Suprapubic skin (tissue), 4 donors: ENCODE measurements at regions not wholly inside any gene's neighbourhood (a gene's known extent, or its start where the extent isn't known, plus 50 kb on each side); places are given as distances from the start of the nearest gene placed in this dataset.
"Not testable (repeated sequence)": the region's sequence is repeated elsewhere in the genome, so short reads cannot be mapped to it uniquely, and the experiment has no call there.

Experiments used
- DNase-seq, 2 donors: peaks; one replicate each; pipeline ENCODE4 v3.0.0-alpha.2; 2019; ENCODE audit warnings: low spot score in 2 of 2
- H3K27ac ChIP-seq: fragments of 200-600 bp; sonication (generic); one replicate; pipeline ENCODE4 v1.5.1; 2019
- H3K27me3 ChIP-seq: fragments of 200-600 bp; sonication (generic); one replicate; pipeline ENCODE4 v1.5.1; 2019
- H3K36me3 ChIP-seq: fragments of 200-600 bp; sonication (generic); one replicate; pipeline ENCODE4 v1.5.1; 2019
- H3K4me1 ChIP-seq: fragments of 200-600 bp; sonication (generic); one replicate; pipeline ENCODE4 v1.5.1; 2019
- H3K4me3 ChIP-seq: fragments of 200-600 bp; sonication (generic); one replicate; pipeline ENCODE4 v1.5.1; 2019; ENCODE audit warnings: mild to moderate bottlenecking
- H3K9me3 ChIP-seq: fragments of 200-600 bp; sonication (generic); one replicate; pipeline ENCODE4 v1.5.1; 2019
- EP300 ChIP-seq: sonication (generic); formaldehyde crosslinking; IDR thresholded peaks from one replicate; pipeline ENCODE4 v1.6.1; 2017; ENCODE audit warnings: antibody characterized with exemption
- POLR2A ChIP-seq, 2 donors: fragments of 450-650 bp; IDR thresholded peaks; one replicate each; pipeline ENCODE4 v1.6.1; 2017; ENCODE audit warnings: antibody characterized with exemption in 2 of 2, mild to moderate bottlenecking in 2 of 2, moderate library complexity in 2 of 2
- POLR2AphosphoS5 ChIP-seq, 3 donors: sonication (generic); formaldehyde crosslinking; IDR thresholded peaks; one replicate each; pipeline ENCODE4 v1.6.1; 2017; ENCODE audit warnings: antibody characterized with exemption in 3 of 3
- WGBS: methylation state at CpG from one replicate; pipeline ENCODE4 v1.1.5; 2018; 5-methylcytosine and 5-hydroxymethylcytosine counted together
- TF ChIP-seq, protein P1 (sequence below), 2 donors: fragments of 200-600 bp in 1 of 2; fragments of 450-650 bp in 1 of 2; sonication (generic) in 1 of 2; IDR thresholded peaks; one replicate each; pipeline ENCODE4 v1.5.1; 2016 to 2019; ENCODE audit warnings: antibody characterized with exemption in 2 of 2, mild to moderate bottlenecking in 1 of 2, moderate library complexity in 1 of 2

DNA sequence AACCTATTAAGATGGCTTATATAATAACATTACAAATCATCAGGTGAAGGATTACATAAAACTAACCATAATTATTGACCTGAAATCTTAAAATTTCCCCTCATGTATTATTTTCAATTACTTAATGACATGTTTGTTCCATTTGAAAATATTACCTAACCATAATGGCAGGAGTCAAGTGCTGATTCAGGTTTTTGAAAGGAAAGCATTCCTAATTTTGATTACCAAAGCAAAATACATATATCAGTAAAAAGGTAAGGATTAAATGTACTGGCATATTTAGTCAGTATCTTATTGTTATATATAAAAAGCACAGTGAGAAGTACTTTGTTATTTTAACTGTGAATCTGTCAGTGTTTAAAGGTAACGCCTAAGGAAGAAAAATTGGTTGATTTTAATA is 960.0 kb upstream of the CNTN5 start:
- Histone ChIP-seq H3K9me3 (no peaks in the 10 kb centered on the region), H3K4me1 (no peaks in the 10 kb centered on the region), H3K36me3 (no peaks in the 10 kb centered on the region), H3K27ac (no peak overlapping the region), H3K4me3 (no peak overlapping the region), H3K27me3 (no peaks in the 10 kb centered on the region)
- TF ChIP-seq POLR2AphosphoS5 (IDR thresholded peaks at IDR 0.05) (no peak), POLR2A (IDR thresholded peaks at IDR 0.05) (no peak), EP300 (no peak)
- TF ChIP-seq, protein P1, sequence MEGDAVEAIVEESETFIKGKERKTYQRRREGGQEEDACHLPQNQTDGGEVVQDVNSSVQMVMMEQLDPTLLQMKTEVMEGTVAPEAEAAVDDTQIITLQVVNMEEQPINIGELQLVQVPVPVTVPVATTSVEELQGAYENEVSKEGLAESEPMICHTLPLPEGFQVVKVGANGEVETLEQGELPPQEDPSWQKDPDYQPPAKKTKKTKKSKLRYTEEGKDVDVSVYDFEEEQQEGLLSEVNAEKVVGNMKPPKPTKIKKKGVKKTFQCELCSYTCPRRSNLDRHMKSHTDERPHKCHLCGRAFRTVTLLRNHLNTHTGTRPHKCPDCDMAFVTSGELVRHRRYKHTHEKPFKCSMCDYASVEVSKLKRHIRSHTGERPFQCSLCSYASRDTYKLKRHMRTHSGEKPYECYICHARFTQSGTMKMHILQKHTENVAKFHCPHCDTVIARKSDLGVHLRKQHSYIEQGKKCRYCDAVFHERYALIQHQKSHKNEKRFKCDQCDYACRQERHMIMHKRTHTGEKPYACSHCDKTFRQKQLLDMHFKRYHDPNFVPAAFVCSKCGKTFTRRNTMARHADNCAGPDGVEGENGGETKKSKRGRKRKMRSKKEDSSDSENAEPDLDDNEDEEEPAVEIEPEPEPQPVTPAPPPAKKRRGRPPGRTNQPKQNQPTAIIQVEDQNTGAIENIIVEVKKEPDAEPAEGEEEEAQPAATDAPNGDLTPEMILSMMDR (IDR thresholded peaks at IDR 0.05), result no peak
- DNase-seq, result no peak
- 71% methylated on average over 1 of the region's 1 CpG for WGBS

DNA sequence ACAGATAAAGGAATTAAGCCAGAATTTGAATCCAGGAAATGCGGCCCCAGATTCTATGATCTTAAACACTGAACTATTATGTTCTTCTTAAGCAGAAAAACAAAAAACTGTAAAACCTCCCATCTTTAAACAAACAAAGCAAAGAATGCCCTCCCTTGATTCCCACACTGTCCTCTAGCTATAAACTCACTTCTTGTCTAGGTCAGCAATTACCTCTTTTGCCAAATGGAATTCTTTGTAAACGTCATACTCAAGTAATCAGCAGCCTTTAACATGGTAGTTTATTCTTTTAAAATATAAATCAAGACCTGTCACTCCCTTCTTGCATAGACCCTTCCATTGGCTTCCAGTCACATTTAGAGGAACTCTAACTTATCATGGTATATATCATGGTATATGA is 958.9 kb upstream of the CNTN5 start:
- 50% methylated on average over 2 of the region's 2 CpGs for WGBS
- no peak for DNase-seq

DNA sequence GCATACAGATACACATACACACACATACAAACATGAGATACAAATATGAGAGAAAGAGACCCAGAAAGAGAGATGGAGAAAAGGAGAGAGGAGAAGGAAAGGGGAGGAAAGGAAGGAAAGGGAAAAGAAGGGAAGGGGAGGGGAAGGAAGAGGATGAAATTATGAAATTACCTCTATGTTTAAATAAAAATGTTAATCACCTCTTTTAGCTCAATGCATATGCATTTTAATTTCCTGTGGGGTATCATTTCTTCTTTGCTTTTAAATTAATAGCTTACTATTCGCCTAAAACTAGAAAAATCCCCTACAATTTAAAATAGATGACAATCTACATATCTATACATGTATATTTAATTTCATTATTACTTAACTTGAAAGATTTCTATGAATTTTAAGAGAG is 958.0 kb upstream of the CNTN5 start:
- no peak overlapping the region for H3K27ac ChIP-seq
- H3K4me1 ChIP-seq, result no peaks in the 10 kb centered on the region
- H3K4me3 ChIP-seq, result no peak overlapping the region
- 79% methylated on average over 1 of the region's 1 CpG for WGBS
- no peak for DNase-seq
- H3K36me3 ChIP-seq, result no peaks in the 10 kb centered on the region
- H3K27me3 ChIP-seq, result no peaks in the 10 kb centered on the region
- no peak for TF ChIP-seq POLR2AphosphoS5 (IDR thresholded peaks at IDR 0.05)
- TF ChIP-seq POLR2A (IDR thresholded peaks at IDR 0.05), result no peak
- TF ChIP-seq EP300, result no peak
- TF ChIP-seq, protein P1 (IDR thresholded peaks at IDR 0.05), result no peak
- H3K9me3 ChIP-seq, result no peaks in the 10 kb centered on the region

More for the DNA sequence above, 958.9 kb upstream of the CNTN5 start:
- H3K27ac ChIP-seq, result no peak overlapping the region
- no peaks in the 10 kb centered on the region for H3K9me3 ChIP-seq
- H3K36me3 ChIP-seq, result no peaks in the 10 kb centered on the region
- no peak overlapping the region for H3K4me3 ChIP-seq
- H3K27me3 ChIP-seq, result no peaks in the 10 kb centered on the region
- H3K4me1 ChIP-seq, result no peaks in the 10 kb centered on the region
- TF ChIP-seq, protein P1 (IDR thresholded peaks at IDR 0.05), result no peak
- TF ChIP-seq POLR2AphosphoS5 (IDR thresholded peaks at IDR 0.05), result no peak
- TF ChIP-seq POLR2A (IDR thresholded peaks at IDR 0.05), result no peak
- no peak for TF ChIP-seq EP300

DNA sequence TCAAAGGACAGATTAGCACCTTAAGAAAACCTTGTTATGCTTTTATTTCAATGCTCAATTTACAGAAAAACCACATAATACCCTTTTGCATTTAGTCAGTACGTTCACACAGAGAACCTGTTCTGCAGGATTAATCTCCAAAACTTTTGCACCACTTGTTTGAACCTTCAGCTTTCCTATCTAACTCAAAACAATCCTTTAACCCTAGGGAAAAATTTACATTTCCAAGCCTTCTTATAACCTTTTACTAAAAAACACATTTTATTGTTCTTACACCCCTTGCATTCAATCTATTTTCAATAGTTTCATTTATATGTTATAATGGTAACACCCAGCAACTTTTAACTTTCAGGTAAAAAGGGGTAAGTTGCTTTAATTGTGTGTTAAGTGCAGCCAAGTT is 952.5 kb upstream of the CNTN5 start:
- TF ChIP-seq EP300, result no peak
- no peak for TF ChIP-seq POLR2A (IDR thresholded peaks at IDR 0.05)
- TF ChIP-seq POLR2AphosphoS5 (IDR thresholded peaks at IDR 0.05), result no peak
- TF ChIP-seq, protein P1 (IDR thresholded peaks at IDR 0.05), result no peak
- DNase-seq, result no peak
- H3K4me1 ChIP-seq, result no peaks in the 10 kb centered on the region
- no peak overlapping the region for H3K27ac ChIP-seq
- no peaks in the 10 kb centered on the region for H3K36me3 ChIP-seq
- 36% methylated on average over 1 of the region's 1 CpG for WGBS
- H3K27me3 ChIP-seq, result no peaks in the 10 kb centered on the region
- no peak overlapping the region for H3K4me3 ChIP-seq
- H3K9me3 ChIP-seq, result no peaks in the 10 kb centered on the region

DNA sequence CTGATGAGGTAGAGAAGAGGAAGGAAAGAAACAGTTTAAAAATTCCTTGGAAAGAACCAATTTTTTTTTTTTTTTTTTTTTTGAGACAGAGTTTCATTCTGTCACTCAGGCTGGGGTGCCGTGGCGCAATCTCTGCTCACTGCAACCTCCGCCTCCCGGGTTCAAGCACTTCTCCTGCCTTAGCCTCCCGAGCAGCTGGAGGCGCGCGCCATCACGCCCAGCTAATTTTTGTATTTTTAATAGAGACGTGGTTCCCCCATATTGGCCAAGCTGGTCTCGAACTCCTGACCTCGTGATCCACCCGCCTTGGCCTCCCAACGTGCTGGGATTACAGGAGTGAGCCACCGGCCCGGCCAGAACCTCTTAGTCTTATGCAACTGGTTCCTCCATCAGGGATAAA is 951.6 kb upstream of the CNTN5 start:
- 77% methylated on average over 16 of the region's 16 CpGs for WGBS
- H3K4me1 ChIP-seq, H3K36me3 ChIP-seq, H3K4me3 ChIP-seq, DNase-seq, H3K27me3 ChIP-seq, H3K27ac ChIP-seq, H3K9me3 ChIP-seq: not testable (repeated sequence)

DNA sequence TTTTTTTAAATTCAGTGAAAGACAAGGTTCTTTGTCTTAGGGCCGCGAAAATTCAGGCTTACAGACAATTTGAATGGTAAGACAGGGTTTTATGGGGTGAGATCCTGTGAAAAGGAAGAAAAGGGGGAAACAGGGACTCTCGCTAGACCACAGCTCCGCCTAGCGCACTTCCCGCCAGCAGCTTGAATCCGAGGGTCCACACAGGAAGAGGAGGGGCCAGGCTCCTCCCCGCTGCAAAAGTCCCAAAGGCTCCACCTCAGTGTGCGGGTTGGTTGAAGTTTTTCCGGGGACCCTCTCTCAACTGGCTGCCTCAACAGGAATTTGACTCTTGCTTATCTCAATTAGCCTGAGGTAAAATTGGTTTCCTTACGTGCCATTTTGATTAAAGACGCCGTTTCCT is 950.9 kb upstream of the CNTN5 start:
- no peaks in the 10 kb centered on the region for H3K36me3 ChIP-seq
- H3K4me1 ChIP-seq, result no peaks in the 10 kb centered on the region
- H3K27ac ChIP-seq, result no peak overlapping the region
- H3K27me3 ChIP-seq, result no peaks in the 10 kb centered on the region
- no peaks in the 10 kb centered on the region for H3K9me3 ChIP-seq
- TF ChIP-seq POLR2A (IDR thresholded peaks at IDR 0.05) (no peak), EP300 (no peak), POLR2AphosphoS5 (IDR thresholded peaks at IDR 0.05) (no peak)
- TF ChIP-seq, protein P1 (IDR thresholded peaks at IDR 0.05), result no peak
- no peak for DNase-seq
- no peak overlapping the region for H3K4me3 ChIP-seq
- 81% methylated on average over 13 of the region's 13 CpGs for WGBS
